HG03060 (cell line): ENCODE measurements at regions not wholly inside any gene's neighbourhood (a gene's known extent, or its start where the extent isn't known, plus 50 kb on each side); places are given as distances from the start of the nearest gene placed in this dataset.
"Not testable (repeated sequence)": the region's sequence is repeated elsewhere in the genome, so short reads cannot be mapped to it uniquely, and the experiment has no call there.

Experiments
- ATAC-seq: cut with Tn5 transposase; IDR thresholded peaks from one replicate; pipeline ENCODE4 v1.9.1; 2021; ENCODE audit warnings: low read depth, moderate number of reproducible peaks; ENCODE audit not compliant: unreplicated experiment

- ATAC-seq, result not testable (repeated sequence)
Observed at GRCh38 chr16:29224675-29225074, 181.8 kb downstream of the NPIPB11 start.

- not testable (repeated sequence) for ATAC-seq
Observed at GRCh38 chr16:29222615-29223014, 183.9 kb downstream of the NPIPB11 start.

- not testable (repeated sequence) for ATAC-seq
Observed at GRCh38 chr16:29222008-29222407, 184.5 kb downstream of the NPIPB11 start.

DNA sequence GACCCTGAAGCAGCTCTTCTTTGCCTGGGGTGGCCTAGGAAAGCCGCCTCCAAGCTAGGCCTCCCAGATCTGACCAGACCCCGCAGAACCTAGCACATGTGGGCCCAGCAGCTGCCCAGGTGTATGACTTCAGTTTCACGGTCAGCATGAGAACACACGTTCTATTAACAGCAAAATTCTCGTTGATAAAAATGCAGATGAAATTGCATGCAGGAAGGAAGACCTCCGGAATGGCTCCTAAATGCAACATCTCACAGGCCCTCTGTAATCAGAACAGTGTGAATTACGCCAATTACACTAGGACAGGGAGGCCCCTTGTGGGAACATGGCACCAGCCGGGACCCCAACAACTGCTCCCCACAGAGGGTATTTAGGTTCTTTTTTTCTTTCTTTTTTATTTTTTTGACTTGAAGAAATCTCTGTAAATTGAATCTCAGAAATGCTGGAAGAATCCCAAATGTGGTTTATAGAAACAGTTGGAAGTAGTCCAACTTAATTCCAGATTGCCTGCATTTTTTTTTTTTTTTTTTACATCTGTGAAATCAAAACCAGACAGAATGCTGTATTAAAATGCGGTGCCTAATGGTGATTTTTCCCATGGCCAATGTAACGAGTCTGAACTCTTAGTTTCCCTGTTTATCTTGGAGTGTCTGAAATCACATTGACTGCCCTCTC, 185.1 kb downstream of the NPIPB11 start:
- ATAC-seq, result not testable (repeated sequence)

GRCh38 chr16:29220647-29221191, 185.8 kb downstream of the NPIPB11 start:
- ATAC-seq, result not testable (repeated sequence)

DNA sequence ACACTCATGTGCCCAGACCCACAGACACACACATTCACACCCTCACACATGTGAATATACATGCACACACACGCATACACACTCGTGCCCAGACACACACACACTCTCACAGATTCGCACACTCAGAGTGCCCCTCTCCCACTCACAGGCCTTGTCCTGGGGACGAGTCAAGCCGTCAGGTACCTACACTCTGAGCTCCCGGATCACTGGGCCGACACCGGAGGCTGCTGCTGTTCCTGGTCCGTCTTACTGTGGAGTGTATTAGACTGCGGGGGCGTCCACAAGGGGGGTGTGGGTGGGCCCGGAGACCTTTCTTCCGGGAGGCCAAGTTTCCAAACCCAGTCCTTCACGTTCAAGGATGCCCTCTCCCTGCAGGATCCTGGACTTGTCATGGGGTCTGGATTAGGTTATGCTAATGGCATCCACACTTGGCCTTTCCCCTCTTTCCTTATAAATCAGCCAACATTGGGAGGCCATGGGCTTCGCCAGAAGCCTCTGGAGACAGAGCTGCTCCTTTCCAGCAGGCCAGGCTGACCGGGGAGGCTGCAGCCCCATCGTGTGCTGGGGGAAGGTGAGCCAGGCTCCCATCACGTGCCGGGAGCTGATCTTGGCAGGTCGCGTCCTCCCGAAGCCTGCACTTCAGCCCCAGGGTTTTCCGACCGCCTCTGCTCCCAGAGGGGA, 186.4 kb downstream of the NPIPB11 start:
- ATAC-seq, result not testable (repeated sequence)

- not testable (repeated sequence) for ATAC-seq
Observed at GRCh38 chr16:29219562-29219961, 186.9 kb downstream of the NPIPB11 start.

DNA sequence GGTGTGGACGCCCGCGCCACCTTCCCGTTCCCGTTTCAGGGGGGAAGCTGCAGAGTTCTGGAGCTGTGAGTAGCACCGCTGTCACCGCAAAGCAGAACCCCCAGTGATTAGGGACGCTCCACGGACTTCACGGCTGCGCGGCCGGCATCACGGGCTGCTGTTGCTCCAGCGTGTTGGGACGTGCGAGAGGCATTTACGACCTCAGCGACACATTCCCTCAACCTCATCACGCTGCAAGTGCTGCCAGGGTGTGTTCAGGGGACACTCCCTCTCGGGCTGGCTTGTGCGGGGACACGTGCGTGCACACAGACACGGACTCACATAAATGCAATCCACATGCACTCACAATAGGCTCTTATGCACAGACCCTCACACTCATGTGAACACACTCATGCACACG, 187.9 kb downstream of the NPIPB11 start:
- not testable (repeated sequence) for ATAC-seq

DNA sequence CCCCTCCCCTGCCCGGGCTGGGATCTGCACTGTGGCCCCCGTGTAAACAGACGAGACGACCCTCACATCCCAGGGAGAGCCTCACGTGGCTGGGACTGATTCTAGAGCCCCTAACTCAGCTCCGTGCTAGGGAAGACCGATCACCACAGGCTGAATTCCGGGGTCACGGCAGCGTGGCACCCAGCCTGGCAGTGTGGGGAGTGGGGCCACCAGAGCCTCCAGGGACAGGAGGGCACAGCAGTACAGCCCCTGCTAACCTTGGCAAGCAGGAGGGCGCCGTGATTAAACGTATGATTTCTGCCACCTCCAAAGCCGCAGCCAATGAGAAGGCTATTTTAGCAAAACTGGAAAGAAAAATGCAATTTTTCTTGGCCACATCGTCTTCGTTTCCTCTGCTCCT, 188.3 kb downstream of the NPIPB11 start:
- not testable (repeated sequence) for ATAC-seq

DNA sequence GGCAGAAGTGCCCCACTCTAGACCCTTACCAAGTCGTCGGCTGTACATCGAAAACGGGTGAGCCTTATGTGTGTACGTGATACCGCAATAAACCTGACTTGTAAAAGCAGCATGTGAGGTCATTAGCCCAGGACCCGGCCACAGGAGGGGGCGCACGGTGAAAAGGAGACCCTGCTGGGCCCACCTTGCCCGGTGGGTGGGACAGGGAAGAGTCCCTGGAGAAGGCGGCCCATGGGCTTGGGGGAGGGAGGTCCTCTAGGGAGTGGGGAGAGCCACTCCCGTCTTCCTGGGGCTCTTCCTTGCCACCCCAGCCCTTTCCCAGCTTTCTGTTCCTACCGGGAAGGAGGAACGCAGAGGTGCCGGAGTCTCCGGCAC, 188.8 kb downstream of the NPIPB11 start:
- ATAC-seq, result not testable (repeated sequence)

DNA sequence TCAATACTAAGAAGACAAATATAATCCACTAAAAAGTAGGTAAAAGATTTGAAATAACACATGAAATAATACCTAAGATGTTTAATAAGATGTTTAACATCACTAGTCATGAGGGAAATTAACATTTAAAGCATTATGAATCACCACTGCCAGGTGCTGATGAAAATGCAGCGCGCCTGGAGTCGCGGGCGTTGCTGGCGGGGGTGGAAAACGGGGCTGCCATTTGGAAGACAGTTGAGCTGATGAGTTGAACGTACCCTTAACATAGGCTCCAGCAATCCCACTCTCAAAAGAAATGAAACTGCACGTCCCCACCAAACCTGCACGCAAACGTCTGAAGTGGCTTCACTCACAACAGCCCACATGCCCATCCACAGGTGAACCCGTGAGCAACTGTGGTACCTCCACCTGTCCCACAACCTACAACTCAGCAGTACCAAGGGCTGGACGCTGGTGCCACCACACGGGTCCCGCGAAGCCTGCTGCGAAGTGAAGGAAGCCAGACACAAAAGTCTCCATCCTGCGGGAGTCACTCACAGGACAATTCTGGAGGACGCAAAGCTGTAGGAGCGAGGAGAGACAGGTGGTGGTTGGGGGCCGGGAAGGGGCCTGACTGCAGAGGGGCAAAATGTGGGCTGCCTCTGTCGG, 189.3 kb downstream of the NPIPB11 start:
- not testable (repeated sequence) for ATAC-seq

DNA sequence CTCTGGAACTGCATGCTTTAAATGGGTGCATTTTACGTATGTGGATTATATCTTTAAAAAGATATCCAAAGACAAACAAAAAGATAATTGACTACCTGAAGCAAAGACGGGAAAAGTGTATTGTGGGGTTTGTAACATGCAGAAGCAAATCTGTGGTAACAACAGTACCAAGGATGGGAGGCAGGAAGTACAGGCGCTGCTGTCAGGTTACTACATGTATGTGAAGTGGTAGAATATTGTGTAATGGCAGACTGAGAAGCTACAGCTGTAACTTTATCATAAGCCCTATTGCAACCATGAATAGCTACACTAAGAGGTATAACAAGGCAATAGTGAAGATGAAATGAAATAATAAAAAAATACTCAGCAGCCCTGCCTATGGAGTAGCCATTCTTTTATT, 192.7 kb downstream of the NPIPB11 start:
- ATAC-seq, result not testable (repeated sequence)

- ATAC-seq, result not testable (repeated sequence)
Observed at GRCh38 chr16:29213251-29213650, 193.3 kb downstream of the NPIPB11 start.

DNA sequence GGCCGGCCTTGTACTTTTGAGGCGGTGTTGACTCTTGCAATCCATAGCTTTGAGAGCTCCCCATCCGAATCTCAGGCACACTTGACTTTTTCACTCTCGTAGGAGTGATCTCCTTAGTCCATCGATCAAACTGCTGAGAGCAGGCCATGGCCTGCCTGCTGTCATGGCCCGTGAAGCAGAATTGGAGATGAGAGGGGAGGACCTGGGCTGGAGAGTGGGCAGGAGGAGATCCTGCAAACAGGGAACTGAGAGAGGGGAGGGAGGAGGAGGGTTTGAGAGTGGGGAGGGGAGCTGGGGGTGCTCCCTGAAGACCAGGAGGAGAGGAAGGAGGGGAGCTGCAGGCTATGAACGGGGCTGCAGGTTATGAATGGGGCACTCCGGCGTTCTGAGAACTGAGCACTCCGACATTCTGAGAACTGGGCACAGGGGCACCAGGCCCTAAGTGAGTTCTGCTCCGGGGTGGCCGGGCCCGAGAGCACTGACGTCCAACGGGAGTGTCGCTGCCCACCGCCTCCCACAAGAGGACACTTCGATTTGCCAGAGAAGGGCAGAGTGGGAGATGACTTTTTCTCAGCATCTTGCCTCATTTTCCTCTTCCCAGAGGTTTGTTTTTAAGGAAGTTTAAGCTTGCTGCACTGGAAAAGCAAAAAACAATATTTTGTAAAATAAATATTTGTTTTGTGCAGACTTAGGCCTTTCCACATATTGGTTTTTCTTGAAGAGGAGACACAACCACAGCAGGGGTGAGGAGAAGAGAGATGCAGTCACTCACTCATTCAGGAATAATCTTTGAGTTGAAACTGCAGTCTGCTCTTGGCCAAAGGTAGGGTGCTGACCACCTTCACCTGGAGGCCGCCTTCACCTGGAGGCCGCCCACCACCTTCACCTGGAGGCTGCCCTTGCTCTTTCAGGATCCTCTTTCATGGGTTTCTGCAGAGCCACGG, 194.2 kb downstream of the NPIPB11 start:
- not testable (repeated sequence) for ATAC-seq

- not testable (repeated sequence) for ATAC-seq
Observed at GRCh38 chr16:29211456-29211855, 195.1 kb downstream of the NPIPB11 start.

DNA sequence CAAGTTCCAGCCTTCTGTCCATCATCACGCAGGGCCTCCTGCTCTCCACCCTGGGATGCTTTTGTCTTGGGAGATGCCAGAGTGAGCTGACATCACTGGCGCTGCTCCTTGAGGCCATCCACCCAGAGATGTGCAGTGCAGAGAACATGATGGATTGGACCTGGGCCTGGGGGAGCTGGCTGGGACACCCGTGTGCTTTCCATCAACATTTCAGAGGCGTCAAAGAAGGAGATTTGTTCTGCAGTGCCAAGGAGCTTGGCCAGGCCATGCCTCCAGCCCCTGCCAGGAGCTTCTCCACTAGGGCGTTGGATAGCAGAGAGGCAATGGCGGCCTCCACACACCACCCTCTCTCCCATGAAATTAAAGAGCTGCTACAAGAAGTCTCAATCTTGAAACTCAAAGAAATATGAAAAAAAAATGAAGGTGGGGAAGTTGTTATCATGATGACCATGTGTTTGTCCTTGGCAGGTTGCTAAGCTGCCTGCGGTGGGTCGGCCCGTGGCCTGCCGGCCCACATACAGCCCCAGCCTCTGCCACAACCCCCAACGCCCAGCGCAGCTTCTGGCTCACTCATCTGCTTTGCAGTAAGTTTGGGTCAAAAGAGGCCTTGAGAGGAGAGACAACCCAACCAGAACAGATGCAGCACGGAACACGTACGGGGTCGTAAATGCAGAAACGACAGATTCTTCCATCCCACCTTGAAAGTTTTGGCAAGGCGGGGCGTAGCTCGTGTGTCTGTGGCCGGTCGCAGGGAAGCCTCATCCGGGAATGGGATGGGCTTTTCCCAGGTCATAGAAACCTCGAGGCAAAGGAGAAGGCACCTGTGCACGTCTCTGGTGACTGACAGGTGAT, 196.0 kb downstream of the NPIPB11 start:
- not testable (repeated sequence) for ATAC-seq

DNA sequence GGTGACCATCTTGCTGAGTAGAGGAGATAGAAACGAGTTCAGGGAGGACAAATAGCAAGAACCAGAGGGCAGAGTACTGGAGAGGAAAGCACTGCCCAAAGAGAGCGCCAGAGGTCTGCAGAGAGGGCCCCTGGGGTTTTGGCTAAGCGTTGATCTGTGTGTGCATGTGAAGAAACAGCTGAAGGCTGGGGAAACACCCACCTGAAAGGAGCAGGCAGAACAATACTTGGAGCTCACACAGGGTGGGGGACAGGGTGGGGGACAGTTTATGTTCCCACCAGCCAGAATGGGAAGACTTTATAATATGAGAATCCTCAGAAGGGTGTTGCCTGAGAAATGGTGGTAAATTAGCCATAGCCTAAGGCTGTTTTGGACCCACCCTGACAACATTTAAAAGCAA, 200.4 kb downstream of the NPIPB11 start:
- not testable (repeated sequence) for ATAC-seq

DNA sequence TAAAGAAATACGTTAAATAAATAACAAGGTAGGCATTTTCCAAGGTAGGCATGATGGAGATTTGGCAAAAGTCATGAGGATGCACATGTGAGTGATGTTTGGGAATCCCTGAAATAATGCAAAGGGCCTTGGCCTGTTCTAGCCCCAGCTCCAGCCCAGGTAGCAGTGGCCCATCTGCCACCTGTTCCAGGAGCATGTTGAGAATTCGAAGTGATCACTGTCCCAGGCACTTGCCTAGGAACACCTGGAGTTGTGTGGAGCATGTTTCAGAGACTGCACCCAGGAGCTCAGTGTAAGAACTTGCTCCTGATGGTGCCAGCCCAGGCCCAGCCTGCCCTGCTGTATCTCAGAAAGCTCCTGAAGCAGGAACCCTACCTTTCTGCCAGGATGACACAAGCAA, 201.4 kb downstream of the NPIPB11 start:
- ATAC-seq, result not testable (repeated sequence)

DNA sequence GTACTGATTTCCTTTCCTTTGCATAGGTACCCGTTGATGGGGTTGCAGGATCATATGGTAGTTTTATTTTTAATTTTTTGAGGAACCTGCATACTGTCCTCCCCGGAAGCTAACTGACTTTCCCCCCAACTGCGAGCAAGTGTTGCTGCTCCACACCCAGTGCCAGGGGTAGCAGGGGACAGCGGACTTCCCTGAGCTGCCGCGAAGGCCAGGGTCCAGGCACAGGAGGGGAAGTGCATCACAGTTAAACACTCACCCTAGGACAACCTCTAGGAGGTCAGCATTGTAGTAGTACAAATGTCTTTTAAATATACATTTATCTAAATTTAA, 201.7 kb downstream of the NPIPB11 start:
- no peak for ATAC-seq
